ENCODE measurements at regions not wholly inside any gene's neighbourhood (a gene's known extent, or its start where the extent isn't known, plus 50 kb on each side); places are given as distances from the start of the nearest gene placed in this dataset.
A peak's percentile ranks its signal among the peaks of the same experiment; 100 is the strongest.

GRCh38 chr17:52828621-52829020 is 670.1 kb upstream of the CA10 start:
- no peak for DNase-seq

- no peak for DNase-seq
Measured at GRCh38 chr17:52827526-52827925, 669.0 kb upstream of the CA10 start.

GRCh38 chr17:52824542-52824941 is 666.0 kb upstream of the CA10 start:
- DNase-seq = no peak

GRCh38 chr17:52823155-52823554 is 664.6 kb upstream of the CA10 start:
- DNase-seq = no peak

- peak; percentile 75 for DNase-seq
Measured at GRCh38 chr17:52790359-52790955, 631.9 kb upstream of the CA10 start.

GRCh38 chr17:52789829-52790228 is 631.3 kb upstream of the CA10 start:
- no peak for DNase-seq

GRCh38 chr17:52776234-52776633 is 617.7 kb upstream of the CA10 start:
- DNase-seq = no peak

- no peak for DNase-seq
Measured at GRCh38 chr17:52762794-52763167, 604.3 kb upstream of the CA10 start.

- no peak for DNase-seq
Measured at GRCh38 chr17:52762147-52762793, 603.8 kb upstream of the CA10 start.

GRCh38 chr17:52759864-52760263 is 601.4 kb upstream of the CA10 start:
- DNase-seq = no peak

- no peak for DNase-seq
Measured at GRCh38 chr17:52758481-52758880, 600.0 kb upstream of the CA10 start.

- DNase-seq = no peak
Measured at GRCh38 chr17:52756746-52757145, 598.2 kb upstream of the CA10 start.

- no peak for DNase-seq
Measured at GRCh38 chr17:52754838-52755237, 596.3 kb upstream of the CA10 start.

- DNase-seq = peak; percentile 82
Measured at GRCh38 chr17:52751051-52751450, 592.5 kb upstream of the CA10 start.

GRCh38 chr17:52744179-52744578 is 585.7 kb upstream of the CA10 start:
- DNase-seq = no peak

- DNase-seq = no peak
Measured at GRCh38 chr17:52740006-52740405, 581.5 kb upstream of the CA10 start.

GRCh38 chr17:52738791-52739190 is 580.3 kb upstream of the CA10 start:
- no peak for DNase-seq

- no peak for DNase-seq
Measured at GRCh38 chr17:52737071-52737470, 578.6 kb upstream of the CA10 start.

GRCh38 chr17:52732841-52733240 is 574.3 kb upstream of the CA10 start:
- DNase-seq = no peak

GRCh38 chr17:52724578-52724977 is 566.1 kb upstream of the CA10 start:
- DNase-seq = no peak

GRCh38 chr17:52721910-52722309 is 563.4 kb upstream of the CA10 start:
- DNase-seq = no peak

- DNase-seq = no peak
Measured at GRCh38 chr17:52710363-52710901, 551.9 kb upstream of the CA10 start.

GRCh38 chr17:52709724-52710123 is 551.2 kb upstream of the CA10 start:
- DNase-seq = no peak

- DNase-seq = no peak
Measured at GRCh38 chr17:52696362-52696761, 537.8 kb upstream of the CA10 start.

GRCh38 chr17:52686140-52686539 is 527.6 kb upstream of the CA10 start:
- no peak for DNase-seq
